ENCODE measurements at regions not wholly inside any gene's neighbourhood (a gene's known extent, or its start where the extent isn't known, plus 50 kb on each side); places are given as distances from the start of the nearest gene placed in this dataset.

- DNase-seq, result peak; percentile 37
These were observed 49.8 kb upstream of the FCN1 start for GRCh38 chr9:134967547-134967930.

GRCh38 chr9:134968011-134968822 is 50.5 kb upstream of the FCN1 start:
- no peak for DNase-seq

- no peak for DNase-seq
These were observed 51.0 kb upstream of the FCN1 start for GRCh38 chr9:134968823-134969090.

GRCh38 chr9:134969156-134970045 is 51.7 kb upstream of the FCN1 start:
- no peak for DNase-seq

GRCh38 chr9:134970198-134970597 is 52.5 kb upstream of the FCN1 start:
- no peak for DNase-seq

DNA sequence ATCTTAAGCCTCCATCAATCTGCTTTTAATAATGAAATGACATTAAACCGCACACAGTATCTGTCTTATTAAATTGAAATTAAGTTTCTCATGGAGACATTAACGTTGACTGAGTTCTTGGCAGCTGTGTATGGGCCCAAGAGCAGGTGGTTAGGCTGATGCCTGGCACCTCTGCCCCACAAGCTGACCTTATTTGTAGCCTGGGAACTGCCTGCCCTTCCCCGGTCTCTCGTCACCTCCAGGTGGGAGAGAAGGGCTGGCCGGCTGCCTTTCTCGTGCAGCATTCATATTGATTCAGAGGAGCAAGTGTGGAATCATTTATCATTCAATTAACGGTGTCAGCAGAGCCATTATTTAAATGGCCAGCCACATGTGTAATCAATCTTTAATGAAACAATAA is 53.0 kb upstream of the FCN1 start:
- peak; percentile 42 for DNase-seq

GRCh38 chr9:134971196-134971595 is 53.5 kb upstream of the FCN1 start:
- DNase-seq, result no peak

GRCh38 chr9:134971696-134972095 is 54.0 kb upstream of the FCN1 start:
- DNase-seq, result no peak

- peak; percentile 34 for DNase-seq
These were observed 54.4 kb upstream of the FCN1 start for GRCh38 chr9:134972140-134972539.

DNA sequence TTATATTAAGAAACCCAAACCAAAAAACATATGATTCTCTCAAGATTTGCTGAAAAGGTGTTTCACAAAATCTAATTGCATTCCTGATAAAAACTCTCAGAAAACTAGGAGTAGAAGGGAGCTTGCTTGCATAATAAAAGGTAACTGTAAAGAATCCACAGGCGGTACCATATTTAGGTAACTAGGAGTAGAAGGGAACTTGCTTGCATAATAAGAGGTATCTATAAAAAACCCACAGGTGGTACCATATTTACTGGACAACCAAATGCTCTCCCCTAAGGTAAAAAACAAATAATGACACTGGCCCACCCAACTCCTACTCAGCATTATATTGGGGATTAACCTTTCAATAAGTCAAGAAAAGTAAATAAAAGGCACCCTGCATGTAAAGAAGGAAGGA is 57.5 kb upstream of the FCN1 start:
- DNase-seq, result no peak

GRCh38 chr9:134976403-134976802 is 58.7 kb upstream of the FCN1 start:
- DNase-seq, result no peak

DNA sequence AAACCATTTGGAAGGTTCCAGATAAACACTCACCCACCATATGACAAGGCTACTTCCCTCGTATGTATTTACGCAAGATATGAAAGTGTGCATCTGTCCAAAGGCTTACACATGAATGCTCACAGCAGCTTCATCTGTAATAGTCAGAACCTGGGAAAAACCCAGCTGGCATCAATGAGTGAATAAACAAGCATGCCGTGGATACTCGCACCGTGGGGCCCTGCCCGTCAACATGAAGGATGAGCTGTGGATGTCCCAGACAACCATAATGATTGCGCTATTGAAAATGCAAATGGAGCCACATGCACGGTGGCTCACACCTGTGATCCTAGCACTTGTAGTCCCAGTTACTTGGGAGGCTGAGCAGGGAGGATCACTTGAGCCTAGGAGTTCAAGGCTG is 60.6 kb upstream of the FCN1 start:
- no peak for DNase-seq

DNA sequence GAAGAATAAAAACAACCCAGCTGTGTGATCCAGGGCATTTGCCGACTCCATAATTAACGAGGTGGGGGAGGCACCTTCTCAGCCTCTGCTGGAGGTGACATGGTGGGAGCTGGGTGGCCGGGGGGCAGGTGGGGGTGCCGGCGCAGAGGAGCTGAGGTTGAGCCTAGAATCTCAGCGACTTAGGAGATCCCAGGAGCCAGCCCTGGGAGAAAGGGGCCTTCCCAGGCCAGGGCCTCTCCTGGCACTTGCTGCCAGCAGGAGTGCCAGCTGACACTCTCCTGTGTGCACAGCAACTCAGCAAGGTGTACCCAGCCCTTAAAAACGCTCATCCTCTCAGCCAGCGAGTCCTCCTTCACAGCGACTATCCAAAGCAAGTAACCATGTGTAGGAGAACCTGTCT is 62.8 kb upstream of the FCN1 start:
- DNase-seq, result no peak

DNA sequence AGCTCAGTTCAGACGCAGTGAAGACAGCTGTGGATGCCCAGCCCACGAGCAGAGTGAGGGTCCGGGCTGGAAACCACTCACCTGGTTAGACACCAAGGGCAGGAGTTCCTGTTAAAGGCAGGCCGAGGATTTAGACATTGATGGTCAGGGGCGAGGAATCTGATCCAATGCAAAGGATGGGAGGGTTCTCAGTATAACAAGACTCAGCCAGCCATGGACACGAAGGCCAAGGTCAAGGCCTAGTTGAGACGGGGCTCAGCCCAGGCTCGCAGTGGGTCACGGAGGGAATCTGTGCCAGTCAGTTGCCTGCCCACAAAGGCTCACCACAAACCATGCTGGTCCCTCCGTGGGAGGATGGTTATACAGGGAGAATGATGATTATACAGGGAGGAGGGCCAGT is 63.3 kb upstream of the FCN1 start:
- DNase-seq, result no peak

DNA sequence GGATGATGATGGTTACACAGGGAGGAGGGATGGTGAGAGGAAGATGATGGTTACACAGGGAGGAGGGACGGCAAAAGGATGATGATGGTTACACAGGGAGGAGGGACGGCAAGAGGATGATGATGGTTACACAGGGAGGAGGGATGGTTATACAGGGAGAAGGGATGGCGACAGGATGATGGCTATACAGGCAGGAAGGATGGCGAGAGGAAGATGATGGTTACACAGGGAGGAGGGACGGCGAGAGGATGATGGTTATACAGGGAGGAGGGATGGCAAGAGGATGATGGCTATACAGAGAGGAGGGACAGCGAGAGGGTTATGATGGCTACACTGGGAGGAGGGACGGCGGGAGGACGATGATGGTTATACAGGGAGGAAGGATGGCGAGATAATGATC is 64.1 kb upstream of the FCN1 start:
- DNase-seq, result no peak

GRCh38 chr9:134982311-134982710 is 64.6 kb upstream of the FCN1 start:
- no peak for DNase-seq

- no peak for DNase-seq
These were observed 65.4 kb upstream of the FCN1 start for GRCh38 chr9:134983074-134983473.

DNA sequence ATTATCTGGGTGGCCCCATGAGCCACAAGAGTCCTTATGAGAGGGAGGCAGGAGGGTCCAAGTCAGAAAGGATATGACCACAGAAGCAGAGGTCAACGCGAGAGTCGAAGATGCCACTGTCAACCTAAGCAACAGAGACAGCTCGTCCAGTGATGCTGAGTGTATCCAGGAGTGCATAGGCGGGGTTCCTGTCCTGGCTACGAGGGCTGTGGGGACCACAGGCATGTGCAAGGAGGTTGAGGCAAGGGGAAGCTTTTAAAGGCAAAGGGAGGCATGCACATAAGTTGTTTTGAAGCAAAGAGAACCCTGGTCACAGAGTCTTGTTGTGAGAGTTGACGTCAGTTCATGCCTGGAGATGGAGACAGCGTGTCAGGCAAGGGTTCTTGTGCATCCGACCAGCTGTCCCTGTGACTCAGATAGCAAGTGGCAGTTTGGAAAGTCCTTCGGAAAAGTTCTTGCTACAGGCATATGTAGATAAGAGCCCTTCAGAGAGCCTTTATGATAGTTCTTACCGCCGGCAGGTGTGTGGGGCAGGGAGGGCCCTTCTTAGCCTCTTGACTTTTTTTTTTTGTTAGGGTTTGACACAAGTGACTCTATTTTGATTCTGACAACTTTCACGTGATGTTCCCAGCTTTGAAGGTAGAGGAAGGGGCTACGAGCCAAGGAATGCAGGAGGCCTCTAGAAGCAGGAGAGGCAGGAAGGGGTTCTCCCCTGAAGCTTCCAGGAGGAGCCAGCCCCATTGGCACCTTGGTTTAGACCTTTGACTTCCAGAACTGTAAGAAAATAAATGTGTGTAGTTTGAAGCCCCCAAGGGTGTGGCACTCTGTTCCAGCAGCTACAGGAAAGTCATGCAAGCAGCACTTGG is 66.0 kb upstream of the FCN1 start:
- no peak for DNase-seq

- DNase-seq, result peak; percentile 72
These were observed 66.9 kb upstream of the FCN1 start for GRCh38 chr9:134984372-134985265.

DNA sequence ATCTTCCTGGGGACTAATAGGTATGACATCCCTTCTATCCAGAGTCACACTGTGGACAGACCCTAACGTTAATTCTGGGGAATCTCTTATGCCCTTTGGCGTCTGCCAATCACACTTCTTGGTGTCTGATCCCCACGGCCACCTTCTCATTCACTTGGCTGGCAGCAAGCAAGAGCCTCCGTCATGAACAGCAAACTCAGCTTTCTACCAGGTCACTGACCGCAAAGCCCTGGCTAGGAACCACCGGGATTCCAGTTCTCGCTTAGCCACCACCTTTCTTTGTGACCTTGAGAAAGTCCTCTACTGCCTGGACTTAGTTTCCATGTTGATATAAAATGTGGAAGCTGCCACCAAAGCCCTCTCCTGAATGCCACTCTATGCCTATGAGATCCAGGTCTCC is 67.7 kb upstream of the FCN1 start:
- DNase-seq, result peak; percentile 90

DNA sequence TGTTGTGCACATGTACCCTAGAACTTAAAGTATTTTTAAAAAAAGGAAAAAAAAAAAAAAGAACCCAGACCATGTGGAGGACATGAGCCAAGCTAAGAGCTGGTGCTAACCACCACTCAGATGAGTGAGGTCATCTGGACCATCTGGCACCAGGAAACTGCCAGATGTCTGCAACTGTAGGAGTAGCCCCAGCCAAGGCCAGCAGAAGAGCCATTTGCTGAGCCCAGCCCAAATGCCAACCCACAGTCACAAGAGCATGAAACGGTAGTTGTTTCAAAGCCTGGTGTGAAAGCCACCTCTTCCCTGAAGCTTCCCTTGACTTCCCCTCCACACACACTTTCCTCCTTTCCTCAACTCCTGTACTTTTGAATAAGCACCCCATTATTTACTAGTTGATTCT is 69.2 kb upstream of the FCN1 start:
- peak; percentile 31 for DNase-seq

DNA sequence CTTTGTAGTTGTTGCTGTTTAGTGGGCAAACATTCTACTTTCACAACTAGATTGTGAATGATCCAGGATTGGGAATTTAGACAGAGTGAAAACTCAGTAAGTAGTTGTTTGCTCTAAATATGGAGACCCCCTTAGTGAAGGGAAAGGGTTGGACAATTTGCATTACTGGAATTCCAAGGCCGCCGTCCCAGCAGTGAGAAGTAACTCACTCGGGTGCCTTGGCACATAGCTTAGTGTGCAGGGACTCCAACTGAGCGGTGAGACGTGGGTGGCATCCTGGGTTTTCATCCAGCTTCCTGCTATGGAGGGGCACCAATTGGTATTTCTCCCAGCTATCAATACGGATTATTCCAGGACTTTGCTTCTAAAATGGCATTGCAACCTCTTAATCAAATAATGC is 69.7 kb upstream of the FCN1 start:
- no peak for DNase-seq
